Left ventricle myocardium inferior (tissue), 1 donor: ENCODE measurements at regions not wholly inside any gene's neighbourhood (a gene's known extent, or its start where the extent isn't known, plus 50 kb on each side); places are given as distances from the start of the nearest gene placed in this dataset.

Experiments
- DNase-seq: peaks from one replicate; pipeline ENCODE4 v3.0.0-alpha.2; 2020
- H3K27ac ChIP-seq: fragments of 200-600 bp; replicated peaks from 2 replicates; pipeline ENCODE4 v1.8.0; 2021
- H3K27me3 ChIP-seq: fragments of 200-600 bp; 2 replicates; pipeline ENCODE4 v1.8.0; 2021; ENCODE audit warnings: low read depth
- H3K36me3 ChIP-seq: fragments of 200-600 bp; 2 replicates; pipeline ENCODE4 v1.8.0; 2021
- H3K4me1 ChIP-seq: fragments of 200-600 bp; 2 replicates; pipeline ENCODE4 v1.8.0; 2021
- H3K4me3 ChIP-seq: fragments of 200-600 bp; 2 replicates; pipeline ENCODE4 v1.8.0; 2021; ENCODE audit warnings: mild to moderate bottlenecking, moderate library complexity
- H3K9me3 ChIP-seq: fragments of 200-600 bp; replicated peaks from 2 replicates; pipeline ENCODE4 v1.8.0; 2021
- CTCF ChIP-seq: fragments of 200-600 bp; IDR thresholded peaks from 2 replicates; pipeline ENCODE4 v1.8.0; 2021; ENCODE audit warnings: antibody characterized with exemption, mild to moderate bottlenecking, borderline replicate concordance
- intact Hi-C: fragments of 100-400 bp; cut with micrococcal nuclease; formaldehyde crosslinking; loops from one replicate; pipeline ENCODE4 v1.11.0; 2022
- donor health status: DM: no; HTN: yes; CAD: no; lungs with severe emphysema.

- H3K9me3 ChIP-seq: peaks cover 19% of the 10 kb centered on the region
- intact Hi-C loops: no loop called here
- H3K27ac ChIP-seq: no peak overlapping the region
- H3K27me3 ChIP-seq: no peaks in the 10 kb centered on the region
- H3K4me1 ChIP-seq: peaks cover 27% of the 10 kb centered on the region
- no peaks in the 10 kb centered on the region for H3K36me3 ChIP-seq
- TF ChIP-seq CTCF: no peak
- H3K4me3 ChIP-seq: no peak overlapping the region
- no peak for DNase-seq
Observed at GRCh38 chr9:13648676-13649075, 369.2 kb upstream of the MPDZ start.

- Histone ChIP-seq H3K27me3 (no peaks in the 10 kb centered on the region), H3K36me3 (no peaks in the 10 kb centered on the region), H3K4me1 (peaks cover 27% of the 10 kb centered on the region), H3K4me3 (no peak overlapping the region), H3K27ac (no peak overlapping the region), H3K9me3 (peaks cover 19% of the 10 kb centered on the region)
- no peak for DNase-seq
- intact Hi-C loops: no loop called here
- no peak for TF ChIP-seq CTCF
Observed at GRCh38 chr9:13648068-13648467, 368.6 kb upstream of the MPDZ start.

- intact Hi-C loops: no loop called here
- no peak for TF ChIP-seq CTCF
- no peaks in the 10 kb centered on the region for H3K36me3 ChIP-seq
- no peak for DNase-seq
- peaks cover 19% of the 10 kb centered on the region for H3K9me3 ChIP-seq
- no peak overlapping the region for H3K4me3 ChIP-seq
- no peak overlapping the region for H3K27ac ChIP-seq
- H3K27me3 ChIP-seq: no peaks in the 10 kb centered on the region
- peaks cover 22% of the 10 kb centered on the region for H3K4me1 ChIP-seq
Observed at GRCh38 chr9:13646500-13647021, 367.1 kb upstream of the MPDZ start.

- TF ChIP-seq CTCF: no peak
- intact Hi-C loops: no loop called here
- Histone ChIP-seq H3K4me3 (no peak overlapping the region), H3K4me1 (peaks cover 17% of the 10 kb centered on the region), H3K36me3 (no peaks in the 10 kb centered on the region), H3K27ac (no peak overlapping the region), H3K9me3 (peaks cover 27% of the 10 kb centered on the region), H3K27me3 (no peaks in the 10 kb centered on the region)
- no peak for DNase-seq
Observed at GRCh38 chr9:13645557-13645956, 366.1 kb upstream of the MPDZ start.

GRCh38 chr9:13644675-13645074 lies 365.2 kb upstream of the MPDZ start:
- TF ChIP-seq CTCF: no peak
- intact Hi-C loops: no loop called here
- DNase-seq: no peak
- Histone ChIP-seq H3K4me3 (no peak overlapping the region), H3K4me1 (peaks cover 17% of the 10 kb centered on the region), H3K27me3 (no peaks in the 10 kb centered on the region), H3K27ac (no peak overlapping the region), H3K36me3 (no peaks in the 10 kb centered on the region), H3K9me3 (peaks cover 27% of the 10 kb centered on the region)
